ENCODE measurements at regions not wholly inside any gene's neighbourhood (a gene's known extent, or its start where the extent isn't known, plus 50 kb on each side); places are given as distances from the start of the nearest gene placed in this dataset.

DNA sequence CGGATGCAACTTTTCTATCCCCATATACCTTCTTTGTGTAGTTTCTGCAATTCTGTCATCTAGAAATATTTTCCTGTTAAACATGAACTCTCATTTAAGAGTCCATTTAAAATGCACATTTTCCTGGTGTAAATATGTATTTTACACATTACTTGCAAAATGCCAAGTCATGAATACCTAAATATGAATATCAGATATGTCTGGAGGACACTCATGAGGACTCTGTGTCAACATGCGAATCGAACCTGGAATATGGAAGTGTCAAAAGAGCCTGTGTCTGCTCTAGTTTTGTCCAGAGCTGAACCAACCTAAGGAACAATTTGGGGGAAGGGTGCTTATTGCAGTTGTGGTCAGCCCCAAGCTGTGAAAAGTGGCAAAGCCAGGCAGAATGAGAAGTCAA lies 163.7 kb upstream of the CELF2 start:
- DNase-seq: no peak

DNA sequence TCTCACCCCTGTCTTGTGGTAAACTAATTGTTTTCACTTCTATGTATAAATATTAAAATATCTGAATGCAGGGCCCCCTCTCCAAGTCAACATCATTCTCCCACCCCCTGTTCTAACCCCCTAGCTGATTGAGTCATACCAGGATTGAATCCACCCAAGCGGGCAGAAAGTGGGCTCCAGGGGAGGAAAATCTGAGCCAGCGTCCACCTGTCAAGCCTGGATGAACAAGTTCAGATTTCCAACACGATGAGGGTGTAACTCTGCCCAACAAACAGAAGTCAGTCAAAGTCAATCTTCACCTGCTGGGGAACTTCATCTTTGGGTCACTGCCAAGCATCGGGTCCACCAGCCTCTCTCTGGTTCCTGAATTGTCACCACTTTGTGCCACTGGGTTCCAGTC lies 162.9 kb upstream of the CELF2 start:
- no peak for DNase-seq

DNA sequence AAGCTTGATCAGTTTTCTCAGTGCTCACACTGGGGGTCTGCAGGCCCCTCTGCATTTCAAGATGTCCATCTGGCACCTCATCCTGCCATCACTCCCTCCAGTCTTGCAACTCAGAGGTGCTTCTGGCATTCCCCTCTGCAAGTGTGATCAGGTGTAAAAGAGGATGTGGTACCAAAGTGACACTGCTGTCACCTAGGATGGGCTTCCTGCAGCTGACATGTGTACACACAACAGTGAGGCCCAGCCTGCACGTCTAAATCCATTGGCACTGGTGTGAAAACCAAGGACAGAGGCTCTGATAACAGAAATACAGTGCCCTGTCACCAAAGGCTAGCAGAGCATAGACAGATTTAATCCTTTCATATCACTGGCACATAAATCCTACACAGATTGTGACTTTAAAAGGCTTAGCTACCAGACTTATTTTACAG lies 162.5 kb upstream of the CELF2 start:
- DNase-seq: no peak

DNA sequence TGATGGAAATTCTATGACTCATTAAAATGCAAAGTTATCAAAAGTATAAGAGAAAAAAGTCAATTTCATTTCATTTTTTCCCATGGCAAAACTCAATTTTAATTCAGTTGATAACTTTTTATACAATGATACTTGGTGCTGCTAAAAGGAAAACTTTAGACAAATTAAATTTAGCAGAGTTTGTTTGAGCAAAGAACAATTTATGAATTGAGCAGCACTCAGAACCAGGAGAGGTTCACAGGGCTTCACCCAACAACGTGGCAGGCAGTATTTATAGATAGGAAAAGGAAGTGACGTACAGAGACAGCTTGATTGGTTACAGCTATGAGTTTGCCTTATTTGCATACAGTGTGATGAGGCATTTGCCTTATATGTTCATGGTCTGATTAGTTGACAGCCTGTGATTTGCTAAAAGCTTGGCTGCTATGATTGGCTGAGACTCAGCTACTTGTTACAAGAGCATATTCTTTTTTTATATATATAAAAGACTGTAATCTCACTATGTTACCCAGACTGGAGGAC lies 157.2 kb upstream of the CELF2 start:
- DNase-seq: no peak

DNA sequence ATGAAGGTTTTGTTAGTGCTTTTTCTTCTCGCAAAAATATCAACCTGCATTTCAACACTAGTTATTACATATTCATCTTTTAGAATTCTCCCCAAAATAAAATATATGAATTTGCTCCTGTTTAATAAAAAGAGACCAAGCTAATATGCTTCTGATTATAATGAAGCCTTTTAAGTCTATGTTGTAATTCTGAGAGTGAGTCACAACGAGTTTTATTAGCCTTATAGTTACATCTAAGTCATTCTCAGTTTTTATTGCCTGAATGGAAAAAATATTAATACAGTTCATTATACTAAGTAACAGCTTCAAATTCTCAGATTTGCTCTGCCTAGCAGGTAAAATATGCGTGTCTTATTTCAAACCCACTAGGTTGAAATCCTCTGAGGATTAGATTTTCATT lies 152.4 kb upstream of the CELF2 start:
- peak; percentile 42 for DNase-seq

DNA sequence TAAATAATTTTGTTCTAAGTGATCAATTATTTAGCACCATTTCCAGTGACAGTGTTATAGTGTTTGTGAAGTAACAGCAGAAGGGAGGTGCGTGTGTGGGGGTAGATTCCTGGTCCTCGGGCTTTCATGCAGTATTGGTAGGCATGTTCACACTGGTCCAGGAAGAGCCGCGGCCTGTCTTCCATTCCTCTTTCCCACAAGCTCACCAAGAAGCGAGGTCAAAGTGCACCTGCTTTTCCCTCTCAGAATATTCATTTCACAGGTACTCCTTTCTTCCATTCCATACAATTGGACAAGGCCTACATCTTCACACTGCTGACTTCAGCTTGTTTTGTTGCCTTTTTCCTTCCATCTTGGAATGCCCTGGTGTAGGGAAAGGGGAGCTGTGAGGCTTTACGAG lies 151.8 kb upstream of the CELF2 start:
- DNase-seq: no peak

DNA sequence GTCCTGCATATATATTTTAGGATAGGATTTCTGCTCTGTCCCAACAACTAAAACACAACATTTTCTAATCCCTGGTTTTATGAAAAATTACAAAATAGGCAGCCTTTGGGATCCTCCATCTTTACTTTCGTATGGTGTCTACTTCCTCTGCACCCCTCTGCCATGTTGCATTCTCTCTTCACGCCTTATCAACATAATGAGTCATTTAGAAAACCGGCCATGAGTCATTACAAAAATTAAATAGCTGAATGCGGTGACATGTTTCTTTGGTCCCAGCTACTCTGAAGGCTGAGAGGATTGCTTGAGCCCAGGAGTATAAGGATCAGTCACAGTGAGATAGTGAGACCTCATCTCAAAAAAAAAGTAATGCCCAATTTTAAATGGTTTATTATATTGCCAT lies 148.1 kb upstream of the CELF2 start:
- no peak for DNase-seq

DNA sequence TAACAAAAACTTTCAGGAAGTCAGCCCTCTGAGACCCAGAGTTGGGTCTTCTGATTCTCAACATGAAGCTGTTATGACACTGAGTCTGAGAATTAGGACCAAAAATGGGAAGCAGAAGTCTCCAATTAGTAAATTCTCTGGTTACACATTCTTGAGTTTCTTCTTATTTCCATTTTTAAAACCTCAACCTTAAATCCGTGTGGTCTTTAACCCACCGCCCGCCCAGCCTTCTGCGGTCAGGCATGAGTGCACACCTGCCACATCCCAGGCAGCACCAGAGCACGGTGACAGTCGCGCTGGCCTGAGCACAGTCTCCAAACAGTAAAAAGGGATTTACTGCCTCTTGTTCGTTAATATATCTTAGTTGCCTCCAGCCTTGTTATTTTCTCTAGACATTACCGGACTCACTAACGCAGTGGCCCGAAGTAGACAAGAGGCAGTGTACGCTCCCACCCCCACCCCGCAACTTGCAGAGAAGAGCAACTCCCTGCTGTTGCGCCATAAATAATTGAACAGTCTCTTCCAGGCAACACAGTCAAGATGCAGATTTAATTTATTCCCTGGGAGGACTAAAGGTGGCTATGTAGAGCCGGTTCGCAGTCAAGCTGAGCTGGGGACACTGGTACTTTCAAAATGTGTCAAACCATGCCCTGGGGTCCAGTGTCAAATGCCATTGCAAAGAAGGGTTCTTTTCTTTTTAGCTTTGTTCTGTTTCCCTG lies 147.0 kb upstream of the CELF2 start:
- DNase-seq: peak; percentile 21

DNA sequence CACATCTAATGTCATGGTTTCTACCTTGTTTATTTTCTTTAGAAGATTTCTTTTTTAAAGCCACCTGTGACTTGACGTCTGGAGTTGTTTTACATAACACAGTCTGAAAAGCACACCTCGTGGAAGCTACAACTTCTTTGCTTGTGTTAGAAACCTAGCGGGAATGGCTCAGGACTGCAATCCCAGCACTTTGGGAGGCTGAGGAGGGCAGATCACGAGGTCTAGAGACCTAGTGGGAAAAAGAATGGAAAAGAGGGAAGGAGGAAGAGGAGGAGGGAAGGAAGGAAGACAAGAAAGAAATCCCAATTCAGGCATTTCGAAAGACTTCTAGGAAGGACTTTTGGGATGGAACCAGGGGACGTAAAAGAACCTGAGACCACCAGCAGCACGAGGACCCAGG lies 146.3 kb upstream of the CELF2 start:
- no peak for DNase-seq

DNA sequence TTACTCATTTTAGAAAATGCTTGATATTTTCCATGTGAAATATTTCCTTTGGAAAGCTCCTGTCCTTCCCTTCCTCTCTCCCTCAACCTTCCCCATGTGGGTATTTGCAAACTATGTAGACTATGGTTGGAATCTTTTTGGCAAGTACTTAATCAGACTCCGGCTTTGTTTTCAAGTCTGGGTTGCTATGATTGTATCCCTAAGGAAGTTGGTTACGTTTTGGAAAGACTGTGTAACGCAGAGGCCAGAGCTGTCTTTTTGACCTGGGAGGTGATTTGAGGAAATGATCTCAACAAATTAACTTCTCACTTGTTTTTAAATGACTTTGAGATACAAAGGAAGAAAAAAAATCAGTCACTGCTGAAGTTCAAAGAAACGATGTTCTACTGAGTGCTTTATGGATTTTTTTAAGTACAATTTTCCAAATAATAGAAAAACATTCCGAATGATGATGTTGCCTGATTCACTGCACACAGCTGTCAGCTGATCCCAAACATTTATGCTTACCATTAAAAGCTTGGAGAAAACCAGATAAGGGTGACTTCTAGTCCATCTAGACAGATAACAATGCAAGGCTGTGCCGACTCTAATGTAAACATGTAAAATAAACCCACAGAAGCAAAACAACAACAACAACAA lies 145.5 kb upstream of the CELF2 start:
- peak; percentile 92 for DNase-seq

DNA sequence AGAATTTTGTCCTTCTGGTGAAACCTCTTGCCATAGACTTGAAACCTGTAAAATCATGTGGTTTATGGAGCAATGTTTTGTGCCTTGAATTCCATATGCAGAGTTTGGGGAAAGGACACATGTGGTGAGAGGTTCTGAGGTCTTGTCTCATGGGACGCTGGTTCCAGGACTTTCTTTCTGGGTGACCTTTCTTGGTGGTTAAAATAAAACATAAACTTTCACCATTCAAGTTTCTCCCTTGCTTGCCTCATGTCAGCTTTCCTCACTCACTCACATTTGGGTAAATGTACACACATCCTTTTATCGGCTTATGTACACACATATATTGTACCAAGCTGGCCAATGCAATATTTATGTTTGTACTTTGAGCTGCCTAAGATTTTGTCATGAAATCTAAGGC lies 144.9 kb upstream of the CELF2 start:
- DNase-seq: no peak

DNA sequence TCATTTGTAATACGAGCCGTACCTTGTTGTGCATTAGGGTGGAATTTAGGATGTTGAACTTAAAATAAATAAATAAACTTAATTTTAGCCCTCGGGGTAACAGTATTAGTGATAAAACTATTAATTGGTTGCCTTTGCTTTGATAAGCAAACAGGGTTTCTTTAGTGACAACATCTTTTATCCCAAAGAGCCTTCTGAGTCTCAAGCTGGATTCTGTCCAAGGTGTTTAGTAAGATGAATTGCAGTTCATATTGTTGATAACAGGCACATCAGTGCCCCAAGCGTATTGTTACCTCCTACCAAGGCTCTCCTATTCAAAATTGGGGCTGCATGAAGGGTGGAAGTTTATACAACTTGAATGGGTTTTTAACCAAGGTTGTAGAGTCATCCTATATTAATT lies 144.4 kb upstream of the CELF2 start:
- DNase-seq: no peak

DNA sequence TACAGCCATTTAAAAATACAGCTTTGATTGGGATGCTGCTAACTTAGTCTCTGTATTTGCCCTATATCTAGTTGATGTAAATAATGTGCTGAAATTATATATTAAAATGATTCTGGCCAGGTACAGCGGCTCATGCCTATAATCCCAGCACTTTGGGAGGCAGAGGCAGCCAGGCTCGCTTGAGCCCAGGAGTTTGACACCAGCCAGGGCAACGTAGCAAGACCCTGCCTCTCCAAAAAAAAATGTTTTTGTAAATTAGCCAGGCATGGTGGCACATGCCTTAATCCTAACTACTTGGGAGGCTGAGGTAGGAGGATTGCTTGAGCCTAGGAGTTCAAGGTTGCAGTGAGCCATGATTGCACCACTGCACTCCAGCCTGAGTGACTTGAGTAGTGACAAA lies 143.8 kb upstream of the CELF2 start:
- no peak for DNase-seq

DNA sequence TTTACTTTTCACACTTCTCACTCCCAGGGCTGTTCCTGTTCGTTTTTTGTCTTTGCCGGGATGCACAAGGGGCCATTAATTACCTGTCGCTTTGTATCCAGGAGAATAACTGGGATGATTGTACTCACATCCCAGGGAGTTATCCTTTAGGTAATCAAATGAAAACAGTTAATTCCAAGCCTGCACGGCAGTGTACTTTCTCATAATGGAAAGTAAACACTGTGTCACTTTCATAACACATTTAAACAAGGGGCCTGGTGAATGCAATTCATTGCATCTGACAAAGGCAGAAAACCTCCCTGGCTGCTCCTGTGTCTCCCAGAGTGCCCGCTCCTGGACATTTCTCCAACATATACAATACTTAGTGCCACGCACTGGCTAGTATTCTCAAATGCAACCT lies 138.7 kb upstream of the CELF2 start:
- DNase-seq: no peak

DNA sequence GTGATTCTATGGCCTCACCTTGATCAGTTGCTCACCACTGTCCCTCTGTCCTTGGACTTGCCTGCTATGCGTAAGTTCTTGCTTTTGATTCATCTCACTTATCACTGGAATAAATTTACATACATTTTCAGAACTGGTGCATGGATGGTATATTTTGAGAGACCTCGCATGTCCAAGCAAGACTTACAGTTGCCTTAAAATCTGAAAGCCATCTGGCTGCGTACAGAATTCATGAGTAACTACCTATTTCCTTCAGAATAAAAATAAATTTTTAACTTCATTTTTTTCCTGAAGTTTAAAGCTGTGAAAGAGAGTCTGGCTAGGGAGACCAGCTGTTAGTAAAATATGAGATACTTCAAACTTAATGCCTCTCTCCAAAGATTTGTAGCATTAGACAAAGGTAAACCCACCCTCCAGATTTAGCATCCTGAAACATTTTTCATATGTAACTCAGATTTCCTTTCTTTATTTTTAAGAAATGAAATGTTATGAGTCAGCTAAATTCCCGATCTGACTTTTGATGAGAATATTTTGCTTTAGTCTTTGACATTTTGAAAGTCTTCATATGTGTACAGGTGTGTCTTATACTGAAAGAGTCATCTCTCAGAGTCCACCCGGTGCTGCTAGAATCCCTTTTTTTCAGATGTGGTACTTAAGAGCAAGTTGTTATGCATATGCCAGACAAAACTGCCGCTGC lies 136.4 kb upstream of the CELF2 start:
- DNase-seq: no peak

DNA sequence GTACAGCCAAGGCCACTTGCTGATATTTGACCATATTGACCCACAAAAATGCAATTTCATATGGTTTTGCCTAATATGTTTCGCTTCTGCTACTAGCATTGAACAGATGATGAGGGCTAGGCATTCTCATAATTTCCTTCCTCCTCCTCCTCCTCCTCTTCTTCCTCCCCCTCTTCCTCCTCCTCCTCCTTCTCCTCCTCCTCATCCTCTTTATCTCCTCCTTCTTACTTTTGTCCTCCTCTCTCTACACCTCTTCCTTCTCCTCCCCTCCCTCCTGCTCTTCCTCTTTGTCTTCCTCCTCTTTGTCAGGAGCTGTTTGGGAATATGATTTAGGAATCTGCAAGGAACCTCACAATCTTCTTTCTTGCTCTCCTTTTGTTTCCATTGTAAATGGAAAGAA lies 133.9 kb upstream of the CELF2 start:
- no peak for DNase-seq

DNA sequence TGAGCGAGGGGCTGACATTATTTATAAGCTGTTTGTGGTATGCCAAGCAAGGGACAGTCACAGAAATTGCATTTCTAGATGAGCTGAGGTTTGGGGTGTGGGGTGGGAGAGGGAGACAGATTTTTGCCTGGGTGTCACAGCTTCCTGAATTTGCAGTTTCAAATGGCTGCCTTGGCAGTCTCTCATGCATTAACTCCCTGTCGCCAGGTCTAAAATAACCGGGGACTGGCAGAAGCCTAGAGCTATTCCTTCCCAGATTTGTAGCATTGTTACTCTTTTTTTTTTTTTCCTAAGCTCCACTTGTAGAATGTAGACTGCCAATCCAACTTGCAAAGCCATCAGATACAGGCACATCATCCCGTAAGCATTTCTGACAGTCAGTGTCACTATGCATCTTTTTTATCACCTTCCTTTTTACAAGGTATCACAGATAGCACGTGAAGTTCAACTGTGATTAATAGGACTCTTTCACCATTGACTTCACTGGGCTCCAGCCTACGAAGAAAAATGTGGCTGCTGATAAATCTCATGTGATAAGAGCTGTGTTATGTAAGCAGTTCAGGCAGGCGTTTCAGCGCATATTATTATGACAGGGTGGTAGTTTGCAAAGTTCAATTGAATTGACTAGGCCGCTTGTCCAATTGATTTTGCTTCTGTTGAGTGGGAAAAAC lies 130.7 kb upstream of the CELF2 start:
- no peak for DNase-seq

DNA sequence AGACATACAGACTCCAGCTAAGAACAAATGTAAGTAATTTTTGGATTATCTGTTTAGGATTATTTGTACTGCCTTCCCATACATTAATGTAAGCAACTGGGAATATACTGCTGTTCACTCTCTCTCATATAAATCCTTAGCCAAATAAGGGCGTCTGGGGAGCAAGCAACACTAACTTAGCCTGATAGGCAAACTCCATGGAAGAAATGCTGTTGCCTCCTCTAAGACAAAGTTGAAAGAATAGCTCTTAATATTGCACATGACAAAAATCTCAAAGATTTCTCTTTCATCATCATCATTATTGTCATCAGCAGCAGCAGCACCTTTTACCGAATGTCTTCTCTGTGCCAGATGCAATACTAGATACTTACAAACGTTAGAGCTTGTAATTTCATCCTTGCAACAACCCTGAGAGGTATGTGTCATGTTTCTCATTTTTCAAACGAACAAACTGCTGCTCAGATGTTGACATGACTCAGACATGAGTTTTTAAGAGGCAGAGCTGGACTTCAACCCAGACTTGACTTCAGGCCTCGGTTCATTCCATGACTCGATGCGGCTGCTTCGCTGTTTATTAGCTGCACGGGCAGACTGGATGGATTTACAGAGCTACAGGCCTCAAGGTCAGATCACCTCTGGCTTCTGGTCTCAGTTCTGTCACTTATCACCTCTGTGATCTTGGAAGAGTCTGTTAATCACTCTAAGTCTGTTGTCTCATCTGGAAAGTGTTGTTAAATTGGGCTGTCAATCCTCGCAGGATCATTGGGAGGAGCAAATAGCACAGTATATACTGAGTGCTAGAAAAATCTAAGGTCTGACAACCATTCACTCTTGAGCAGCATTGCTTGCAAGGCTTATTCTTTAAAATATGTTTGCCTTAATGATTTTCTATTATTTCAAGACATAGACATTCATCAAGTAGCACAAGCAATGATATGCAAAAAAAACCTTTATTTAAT lies 126.3 kb upstream of the CELF2 start:
- DNase-seq: peak; percentile 79

DNA sequence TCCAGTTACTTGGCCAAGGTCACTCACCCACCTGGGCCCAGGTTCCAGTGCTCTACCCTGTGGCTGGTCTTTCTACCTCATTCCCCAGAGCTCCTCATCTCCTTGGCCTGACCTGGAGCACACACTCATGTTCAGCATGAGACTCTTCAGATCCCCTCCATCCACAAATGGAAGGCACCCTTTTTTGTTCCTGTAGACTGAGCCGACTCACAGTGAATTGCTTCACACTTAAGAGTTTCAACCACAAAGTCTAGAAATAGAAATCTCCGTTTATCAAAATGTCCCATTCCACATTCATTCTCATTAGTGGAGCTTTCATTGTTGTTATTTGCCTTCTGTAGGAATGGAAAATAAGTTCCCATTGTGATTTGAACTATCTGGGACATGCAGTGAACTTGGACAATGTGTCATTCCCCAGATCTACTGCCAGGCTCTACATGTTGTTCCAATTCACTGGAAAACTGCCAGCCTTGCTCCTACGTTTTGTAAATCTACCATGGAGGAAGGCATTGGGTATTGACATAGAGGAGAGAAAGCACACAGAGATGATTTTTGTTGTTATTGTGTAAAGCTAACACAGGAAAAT lies 125.3 kb upstream of the CELF2 start:
- no peak for DNase-seq

DNA sequence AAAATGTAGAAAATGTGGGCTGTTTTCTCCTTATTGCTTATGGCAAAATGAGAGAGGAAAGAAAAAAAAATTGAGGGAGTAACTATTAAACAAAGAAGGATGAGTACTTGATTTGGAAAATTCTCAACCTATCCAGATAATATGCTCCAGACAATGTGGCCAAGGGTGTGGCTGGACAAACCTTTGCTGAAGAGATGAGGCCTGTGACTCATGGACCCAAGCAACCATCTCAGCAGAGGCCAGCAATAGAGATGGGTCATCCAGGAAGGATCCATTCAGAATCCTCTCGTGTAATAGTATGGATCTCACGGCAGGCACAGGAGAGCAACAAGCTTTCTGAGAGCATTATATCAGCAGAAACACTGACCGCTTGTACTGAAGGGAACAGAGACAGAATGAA lies 120.3 kb upstream of the CELF2 start:
- DNase-seq: no peak

DNA sequence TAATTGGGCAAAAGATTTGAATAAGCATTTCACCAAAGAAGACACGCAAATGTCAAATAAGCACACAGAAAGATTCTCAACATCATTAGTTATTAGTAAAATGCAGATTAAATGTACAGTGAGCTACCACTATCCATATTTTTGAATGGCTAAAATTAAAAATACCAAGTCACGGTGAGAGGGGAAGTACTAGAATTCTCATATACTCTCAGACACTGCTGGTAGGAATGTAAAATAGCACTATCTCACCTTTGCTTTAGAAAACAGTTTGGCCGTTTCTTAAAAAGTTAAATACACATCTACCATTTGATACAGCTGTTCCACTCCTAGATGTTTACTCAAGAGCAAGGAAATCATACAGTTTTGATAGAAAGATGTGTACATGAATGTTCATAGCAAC lies 115.8 kb upstream of the CELF2 start:
- DNase-seq: no peak

DNA sequence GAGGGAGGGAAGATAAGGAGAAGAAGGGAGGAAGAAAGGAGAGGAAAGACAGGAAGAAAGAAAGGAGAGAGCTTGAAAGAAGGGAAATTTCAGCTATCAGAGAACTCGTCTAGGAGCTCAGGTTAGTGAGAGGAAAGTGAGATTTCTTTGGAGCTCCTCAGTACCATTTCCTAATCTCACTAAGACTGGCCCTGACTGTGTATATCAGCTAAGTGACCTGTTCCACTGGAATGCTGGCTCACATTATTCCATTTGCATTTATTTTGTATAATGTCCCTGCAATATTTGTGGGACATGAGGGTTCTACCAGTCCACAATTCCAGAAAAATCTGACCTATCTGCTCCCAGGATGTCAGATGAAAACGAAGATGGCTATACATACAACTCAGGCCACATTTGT lies 114.7 kb upstream of the CELF2 start:
- DNase-seq: no peak
